Osteocyte (in vitro differentiated cells): ENCODE measurements at regions not wholly inside any gene's neighbourhood (a gene's known extent, or its start where the extent isn't known, plus 50 kb on each side); places are given as distances from the start of the nearest gene placed in this dataset.

Source experiments
- DNase-seq: peaks from one replicate; pipeline ENCODE4 v3.0.0; 2021; ENCODE audit warnings: mixed read lengths; ENCODE audit not compliant: unreplicated experiment; ENCODE audit errors: extremely low spot score
- H3K27ac Mint-ChIP-seq: one replicate; pipeline ENCODE4 v1.8.0; 2021; ENCODE audit warnings: mild to moderate bottlenecking, mixed read lengths; ENCODE audit not compliant: unreplicated experiment
- H3K27me3 Mint-ChIP-seq: one replicate; pipeline ENCODE4 v1.8.0; 2021; ENCODE audit warnings: mixed read lengths; ENCODE audit not compliant: unreplicated experiment
- H3K36me3 Mint-ChIP-seq: one replicate; pipeline ENCODE4 v1.8.0; 2021; ENCODE audit warnings: mixed read lengths; ENCODE audit not compliant: unreplicated experiment
- H3K4me1 Mint-ChIP-seq: one replicate; pipeline ENCODE4 v1.8.0; 2021; ENCODE audit warnings: mixed read lengths; ENCODE audit not compliant: unreplicated experiment
- H3K4me3 Mint-ChIP-seq: one replicate; pipeline ENCODE4 v1.8.0; 2021; ENCODE audit warnings: mild to moderate bottlenecking, moderate library complexity, mixed read lengths; ENCODE audit not compliant: unreplicated experiment
- H3K9me3 Mint-ChIP-seq: one replicate; pipeline ENCODE4 v1.8.0; 2021; ENCODE audit warnings: mixed read lengths; ENCODE audit not compliant: unreplicated experiment
- TF ChIP-seq, protein P1 (sequence below): fragments of 200-600 bp; sonication (generic); IDR thresholded peaks from 2 replicates; pipeline ENCODE4 v1.5.0; 2021; ENCODE audit warnings: antibody characterized with exemption, mild to moderate bottlenecking, moderate library complexity

- Mint-ChIP-seq H3K4me1 (no peaks in the 10 kb centered on the region), H3K36me3 (no peaks in the 10 kb centered on the region), H3K9me3 (peaks cover 22% of the 10 kb centered on the region), H3K27me3 (peaks cover 23% of the 10 kb centered on the region), H3K27ac (no peak overlapping the region), H3K4me3 (no peak overlapping the region)
- TF ChIP-seq, protein P1, sequence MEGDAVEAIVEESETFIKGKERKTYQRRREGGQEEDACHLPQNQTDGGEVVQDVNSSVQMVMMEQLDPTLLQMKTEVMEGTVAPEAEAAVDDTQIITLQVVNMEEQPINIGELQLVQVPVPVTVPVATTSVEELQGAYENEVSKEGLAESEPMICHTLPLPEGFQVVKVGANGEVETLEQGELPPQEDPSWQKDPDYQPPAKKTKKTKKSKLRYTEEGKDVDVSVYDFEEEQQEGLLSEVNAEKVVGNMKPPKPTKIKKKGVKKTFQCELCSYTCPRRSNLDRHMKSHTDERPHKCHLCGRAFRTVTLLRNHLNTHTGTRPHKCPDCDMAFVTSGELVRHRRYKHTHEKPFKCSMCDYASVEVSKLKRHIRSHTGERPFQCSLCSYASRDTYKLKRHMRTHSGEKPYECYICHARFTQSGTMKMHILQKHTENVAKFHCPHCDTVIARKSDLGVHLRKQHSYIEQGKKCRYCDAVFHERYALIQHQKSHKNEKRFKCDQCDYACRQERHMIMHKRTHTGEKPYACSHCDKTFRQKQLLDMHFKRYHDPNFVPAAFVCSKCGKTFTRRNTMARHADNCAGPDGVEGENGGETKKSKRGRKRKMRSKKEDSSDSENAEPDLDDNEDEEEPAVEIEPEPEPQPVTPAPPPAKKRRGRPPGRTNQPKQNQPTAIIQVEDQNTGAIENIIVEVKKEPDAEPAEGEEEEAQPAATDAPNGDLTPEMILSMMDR = no peak
- no peak for DNase-seq
These were observed 1556.6 kb upstream of the PRR20A start for GRCh38 chr13:55583953-55584593.

DNA sequence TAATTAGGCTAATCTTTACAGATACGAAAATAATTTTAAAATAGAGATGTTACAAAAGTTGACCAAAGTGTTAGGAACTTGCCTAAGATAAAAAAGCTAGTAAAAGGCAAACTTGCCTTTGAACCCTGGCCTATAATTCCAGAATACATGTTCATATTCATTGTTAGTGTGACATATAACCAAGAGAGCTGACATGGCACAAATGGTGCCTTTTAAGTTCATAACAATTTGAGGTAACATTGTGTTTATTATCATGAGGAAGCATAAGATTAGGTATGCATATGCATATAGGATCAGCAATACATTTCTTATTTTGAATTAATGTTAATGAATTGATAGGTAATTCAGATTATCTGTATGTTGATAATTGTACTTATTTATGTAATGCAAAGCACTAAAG lies 1537.9 kb upstream of the PRR20A start:
- H3K9me3 Mint-ChIP-seq = no peaks in the 10 kb centered on the region
- no peaks in the 10 kb centered on the region for H3K4me1 Mint-ChIP-seq
- DNase-seq = no peak
- H3K27me3 Mint-ChIP-seq = no peaks in the 10 kb centered on the region
- H3K4me3 Mint-ChIP-seq = no peak overlapping the region
- H3K36me3 Mint-ChIP-seq = no peaks in the 10 kb centered on the region
- H3K27ac Mint-ChIP-seq = no peak overlapping the region
- TF ChIP-seq, protein P1 = no peak

DNA sequence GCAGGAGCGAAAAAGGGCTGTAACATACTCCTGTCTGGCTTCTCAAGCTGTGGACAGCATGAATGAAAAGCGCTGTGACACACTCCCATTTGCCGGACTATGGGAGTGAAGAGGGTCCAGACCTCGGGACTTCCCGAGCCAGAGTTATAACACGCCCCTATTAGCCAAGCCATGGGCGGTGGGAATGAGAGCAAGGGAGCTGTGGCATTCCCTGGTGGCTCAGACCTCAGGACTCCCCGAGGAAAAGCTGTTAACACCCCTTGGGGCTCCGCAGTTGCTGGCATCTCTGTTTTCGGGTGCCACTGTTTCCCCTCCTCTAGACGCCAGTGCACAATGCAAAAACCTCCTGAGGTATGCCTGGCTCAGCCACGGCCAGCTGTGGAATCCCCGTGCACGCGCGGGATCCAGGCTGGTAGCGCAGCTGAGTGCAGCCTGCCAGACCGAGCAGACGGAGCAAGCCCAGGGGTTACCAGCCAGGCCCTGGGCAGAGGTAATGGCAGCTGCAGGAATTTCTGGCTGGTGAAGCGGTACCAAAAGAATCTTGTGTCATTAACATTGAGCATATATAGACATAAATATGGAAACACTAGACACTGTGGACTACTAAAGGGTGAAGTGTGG lies 1534.6 kb upstream of the PRR20A start:
- Mint-ChIP-seq H3K27me3 (no peaks in the 10 kb centered on the region), H3K27ac (no peak overlapping the region)
- DNase-seq = no peak

DNA sequence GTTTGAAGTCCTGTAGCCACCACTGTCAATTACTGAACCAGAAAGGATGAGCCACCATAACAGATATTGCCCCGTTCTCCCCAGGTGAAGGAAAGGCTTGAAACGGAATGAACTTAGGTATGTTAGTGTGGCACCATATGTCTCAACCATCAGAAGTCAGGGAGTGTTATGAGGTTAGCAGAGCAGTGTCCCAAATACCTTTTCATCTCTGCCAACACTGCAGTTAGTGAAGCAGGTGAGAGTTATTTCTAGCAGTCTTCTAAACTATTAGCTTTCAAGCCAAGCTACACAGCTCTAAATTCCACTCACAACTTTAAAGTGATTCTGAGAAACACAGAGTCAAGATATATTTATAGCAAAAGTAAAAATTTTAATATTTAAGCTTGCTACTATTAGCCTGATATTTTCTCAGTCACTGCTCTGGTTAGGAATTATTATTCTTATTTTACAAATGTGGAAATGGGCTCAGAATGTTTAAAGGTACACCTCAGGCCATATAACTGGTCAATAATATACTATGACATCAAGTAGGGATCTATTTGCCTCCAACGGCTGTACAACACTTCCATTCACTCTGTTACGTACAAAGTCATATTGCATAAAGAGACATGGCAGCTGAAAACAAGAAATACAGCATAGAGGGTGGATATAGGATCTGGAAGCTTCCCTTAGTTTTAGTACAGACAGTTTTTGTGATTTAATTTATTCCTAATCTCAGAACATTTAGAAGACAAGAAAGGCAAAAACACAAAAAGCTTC lies 1527.1 kb upstream of the PRR20A start:
- Mint-ChIP-seq H3K27ac (no peak overlapping the region), H3K9me3 (peaks cover 5% of the 10 kb centered on the region)
- TF ChIP-seq, protein P1 = no peak

More for the DNA sequence above, 1534.6 kb upstream of the PRR20A start:
- H3K36me3 Mint-ChIP-seq = no peaks in the 10 kb centered on the region
- no peaks in the 10 kb centered on the region for H3K9me3 Mint-ChIP-seq
- TF ChIP-seq, protein P1 = no peak
- no peak overlapping the region for H3K4me3 Mint-ChIP-seq
- no peaks in the 10 kb centered on the region for H3K4me1 Mint-ChIP-seq

DNA sequence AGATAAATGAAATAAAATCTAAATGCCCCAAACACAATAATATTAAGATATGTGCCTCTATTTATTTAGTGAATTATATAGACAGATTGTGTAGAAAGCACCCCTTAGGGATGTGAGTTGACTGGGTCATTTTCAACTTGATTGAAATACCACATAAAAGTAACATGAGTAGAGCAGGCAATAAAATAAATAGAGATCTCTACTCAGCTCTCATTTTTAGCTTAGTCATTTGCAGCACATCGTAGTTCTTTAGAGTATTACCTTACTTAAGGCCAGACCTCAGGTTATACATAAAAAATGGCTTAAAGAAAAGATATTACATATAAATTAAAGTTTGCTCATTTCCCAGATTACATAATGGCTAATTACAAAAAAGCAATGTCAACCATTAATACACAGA lies 1525.6 kb upstream of the PRR20A start:
- TF ChIP-seq, protein P1 = no peak
- H3K27ac Mint-ChIP-seq = no peak overlapping the region
- no peaks in the 10 kb centered on the region for H3K4me1 Mint-ChIP-seq
- H3K9me3 Mint-ChIP-seq = peaks cover 5% of the 10 kb centered on the region
- no peak overlapping the region for H3K4me3 Mint-ChIP-seq
- DNase-seq = no peak
- H3K36me3 Mint-ChIP-seq = no peaks in the 10 kb centered on the region
- no peaks in the 10 kb centered on the region for H3K27me3 Mint-ChIP-seq

More for the DNA sequence above, 1527.1 kb upstream of the PRR20A start:
- no peaks in the 10 kb centered on the region for H3K27me3 Mint-ChIP-seq
- no peaks in the 10 kb centered on the region for H3K4me1 Mint-ChIP-seq
- DNase-seq = no peak
- H3K36me3 Mint-ChIP-seq = no peaks in the 10 kb centered on the region
- no peak overlapping the region for H3K4me3 Mint-ChIP-seq
